Mesothelial cell of epicardium (in vitro differentiated cells): ENCODE measurements at regions not wholly inside any gene's neighbourhood (a gene's known extent, or its start where the extent isn't known, plus 50 kb on each side); places are given as distances from the start of the nearest gene placed in this dataset.
"Not testable (repeated sequence)": the region's sequence is repeated elsewhere in the genome, so short reads cannot be mapped to it uniquely, and the experiment has no call there.

ENCODE experiments used
- DNase-seq, 2 experiments: peaks; one replicate each; pipeline ENCODE4 v3.0.0; 2021; ENCODE audit warnings: low spot score in 2 of 2; ENCODE audit not compliant: unreplicated experiment in 2 of 2
- H3K27ac Mint-ChIP-seq: 2 replicates; pipeline ENCODE4 v1.8.0; 2021; ENCODE audit warnings: mixed read lengths
- H3K27me3 Mint-ChIP-seq: 2 replicates; pipeline ENCODE4 v1.8.0; 2021; ENCODE audit warnings: low read depth, mixed read lengths
- H3K36me3 Mint-ChIP-seq: 2 replicates; pipeline ENCODE4 v1.8.0; 2021; ENCODE audit warnings: mixed read lengths
- H3K4me1 Mint-ChIP-seq: 2 replicates; pipeline ENCODE4 v1.8.0; 2021; ENCODE audit warnings: mixed read lengths
- H3K4me3 Mint-ChIP-seq: 2 replicates; pipeline ENCODE4 v1.8.0; 2021; ENCODE audit warnings: mild to moderate bottlenecking, moderate library complexity, mixed read lengths
- H3K9me3 Mint-ChIP-seq: 2 replicates; pipeline ENCODE4 v1.8.0; 2021; ENCODE audit warnings: mixed read lengths
- TF ChIP-seq, protein P1 (sequence below): fragments of 200-600 bp; sonication (generic); IDR thresholded peaks from one replicate; pipeline ENCODE4 v1.5.0; 2021; ENCODE audit warnings: antibody characterized with exemption; ENCODE audit not compliant: unreplicated experiment

- Mint-ChIP-seq H3K27ac (no peak overlapping the region), H3K36me3 (no peaks in the 10 kb centered on the region), H3K27me3 (no peaks in the 10 kb centered on the region), H3K9me3 (peaks cover 4% of the 10 kb centered on the region), H3K4me3 (no peak overlapping the region), H3K4me1 (no peaks in the 10 kb centered on the region)
- DNase-seq = no peak
- TF ChIP-seq, protein P1, sequence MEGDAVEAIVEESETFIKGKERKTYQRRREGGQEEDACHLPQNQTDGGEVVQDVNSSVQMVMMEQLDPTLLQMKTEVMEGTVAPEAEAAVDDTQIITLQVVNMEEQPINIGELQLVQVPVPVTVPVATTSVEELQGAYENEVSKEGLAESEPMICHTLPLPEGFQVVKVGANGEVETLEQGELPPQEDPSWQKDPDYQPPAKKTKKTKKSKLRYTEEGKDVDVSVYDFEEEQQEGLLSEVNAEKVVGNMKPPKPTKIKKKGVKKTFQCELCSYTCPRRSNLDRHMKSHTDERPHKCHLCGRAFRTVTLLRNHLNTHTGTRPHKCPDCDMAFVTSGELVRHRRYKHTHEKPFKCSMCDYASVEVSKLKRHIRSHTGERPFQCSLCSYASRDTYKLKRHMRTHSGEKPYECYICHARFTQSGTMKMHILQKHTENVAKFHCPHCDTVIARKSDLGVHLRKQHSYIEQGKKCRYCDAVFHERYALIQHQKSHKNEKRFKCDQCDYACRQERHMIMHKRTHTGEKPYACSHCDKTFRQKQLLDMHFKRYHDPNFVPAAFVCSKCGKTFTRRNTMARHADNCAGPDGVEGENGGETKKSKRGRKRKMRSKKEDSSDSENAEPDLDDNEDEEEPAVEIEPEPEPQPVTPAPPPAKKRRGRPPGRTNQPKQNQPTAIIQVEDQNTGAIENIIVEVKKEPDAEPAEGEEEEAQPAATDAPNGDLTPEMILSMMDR = no peak
Observed at GRCh38 chr1:199018471-199019135, 379.8 kb downstream of the PTPRC start.

DNA sequence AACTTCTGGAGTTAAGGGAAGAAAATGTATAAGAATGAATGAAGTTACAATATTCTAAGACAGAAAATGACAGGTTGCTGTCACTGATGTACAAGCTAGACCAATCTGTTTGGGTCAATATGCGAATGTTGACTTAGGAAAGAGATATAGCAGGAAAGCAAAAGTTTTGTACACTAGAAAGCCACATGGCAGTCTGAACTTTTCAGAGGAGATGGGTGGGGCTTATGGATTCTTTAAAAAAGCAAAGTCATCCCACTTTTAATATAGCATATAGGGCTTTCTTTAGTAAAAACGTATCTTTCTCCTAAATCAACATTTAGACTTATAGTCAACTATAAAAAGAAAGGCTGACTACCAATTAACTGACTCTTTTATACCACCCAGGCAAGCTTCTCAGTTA, 381.2 kb downstream of the PTPRC start:
- peaks cover 4% of the 10 kb centered on the region for H3K9me3 Mint-ChIP-seq
- no peaks in the 10 kb centered on the region for H3K27me3 Mint-ChIP-seq
- H3K27ac Mint-ChIP-seq = no peak overlapping the region
- H3K4me3 Mint-ChIP-seq = no peak overlapping the region
- DNase-seq = no peak
- H3K36me3 Mint-ChIP-seq = no peaks in the 10 kb centered on the region
- no peaks in the 10 kb centered on the region for H3K4me1 Mint-ChIP-seq
- TF ChIP-seq, protein P1 = no peak

DNA sequence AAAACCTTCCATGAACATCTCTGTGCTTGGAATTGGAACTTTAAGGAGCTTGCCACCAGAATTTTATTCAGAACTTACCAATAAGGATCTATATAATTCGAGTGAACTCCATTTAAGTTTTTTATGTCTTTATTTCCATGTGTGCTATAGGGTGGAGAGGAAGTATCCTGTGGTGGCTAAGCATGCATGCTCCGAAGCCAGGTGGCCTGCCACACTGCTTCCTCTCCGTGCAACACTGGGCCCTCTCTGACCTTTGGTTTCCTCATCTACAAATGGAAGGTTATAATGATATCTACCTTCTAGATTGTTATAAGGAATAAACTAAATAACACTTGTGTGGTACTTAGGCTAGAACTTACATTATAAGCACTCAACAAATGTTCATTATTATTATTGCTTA, 382.1 kb downstream of the PTPRC start:
- Mint-ChIP-seq H3K27me3 (no peaks in the 10 kb centered on the region), H3K36me3 (no peaks in the 10 kb centered on the region), H3K9me3 (peaks cover 4% of the 10 kb centered on the region), H3K4me1 (no peaks in the 10 kb centered on the region), H3K4me3 (no peak overlapping the region), H3K27ac (no peak overlapping the region)
- TF ChIP-seq, protein P1 = no peak
- DNase-seq = no peak

GRCh38 chr1:199029401-199029800, 390.6 kb downstream of the PTPRC start:
- peaks cover 14% of the 10 kb centered on the region for H3K9me3 Mint-ChIP-seq
- no peak overlapping the region for H3K4me3 Mint-ChIP-seq
- H3K4me1 Mint-ChIP-seq = peaks cover 9% of the 10 kb centered on the region
- H3K27ac Mint-ChIP-seq = no peak overlapping the region
- DNase-seq = no peak
- H3K36me3 Mint-ChIP-seq = peaks cover 3% of the 10 kb centered on the region
- TF ChIP-seq, protein P1 = no peak
- H3K27me3 Mint-ChIP-seq = no peaks in the 10 kb centered on the region

- Mint-ChIP-seq H3K27me3 (no peaks in the 10 kb centered on the region), H3K36me3 (peaks cover 3% of the 10 kb centered on the region), H3K27ac (no peak overlapping the region)
Observed at GRCh38 chr1:199029855-199030254, 391.0 kb downstream of the PTPRC start.

GRCh38 chr1:199030541-199030940, 391.7 kb downstream of the PTPRC start:
- not testable (repeated sequence) for H3K27me3 Mint-ChIP-seq, H3K4me1 Mint-ChIP-seq, DNase-seq, H3K27ac Mint-ChIP-seq, H3K4me3 Mint-ChIP-seq, H3K36me3 Mint-ChIP-seq
- peaks cover 14% of the 10 kb centered on the region for H3K9me3 Mint-ChIP-seq

More at GRCh38 chr1:199029855-199030254, 391.0 kb downstream of the PTPRC start:
- Mint-ChIP-seq H3K9me3 (peaks cover 14% of the 10 kb centered on the region), H3K4me1 (peaks cover 9% of the 10 kb centered on the region), H3K4me3 (no peak overlapping the region)
- DNase-seq = no peak
- TF ChIP-seq, protein P1 = no peak

DNA sequence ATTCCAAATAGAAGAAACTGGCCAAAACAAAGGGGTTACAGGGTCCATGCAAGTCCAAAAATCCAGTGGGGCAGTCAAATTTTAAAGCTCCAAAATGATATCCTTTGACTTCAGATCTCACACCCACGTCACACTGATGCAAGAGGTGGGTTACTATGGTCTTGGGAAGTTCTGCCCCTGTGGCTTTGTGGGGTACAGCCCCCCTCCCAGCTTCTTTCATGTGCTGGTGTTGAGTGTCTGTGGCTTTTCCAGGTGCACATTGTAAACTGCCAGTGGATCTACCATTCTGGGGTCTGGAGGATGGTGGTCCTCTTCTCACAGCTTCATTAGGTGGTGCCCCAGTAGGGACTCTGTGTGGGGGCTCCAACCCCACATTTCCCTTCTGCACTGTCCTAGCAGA, 392.3 kb downstream of the PTPRC start:
- peaks cover 14% of the 10 kb centered on the region for H3K9me3 Mint-ChIP-seq
- DNase-seq, H3K4me1 Mint-ChIP-seq, H3K27ac Mint-ChIP-seq, H3K27me3 Mint-ChIP-seq, H3K4me3 Mint-ChIP-seq, H3K36me3 Mint-ChIP-seq: not testable (repeated sequence)

DNA sequence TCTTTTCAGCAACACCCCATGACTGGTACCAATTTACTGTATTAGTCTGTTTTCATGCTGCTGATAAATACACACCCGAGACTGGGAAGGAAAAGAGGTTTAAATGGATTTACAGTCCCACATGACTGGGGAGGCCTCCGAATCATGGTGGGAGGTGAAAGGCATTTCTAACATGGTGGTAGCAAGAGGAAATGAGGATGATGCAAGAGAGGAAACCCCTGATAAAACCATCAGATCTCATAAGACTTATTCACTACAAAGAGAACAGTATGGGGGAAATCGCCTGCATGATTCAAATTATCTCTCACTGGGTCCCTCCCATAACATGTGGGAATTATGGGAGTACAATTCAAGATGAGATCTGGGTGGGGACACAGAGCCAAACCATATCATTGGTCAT, 393.6 kb downstream of the PTPRC start:
- H3K27me3 Mint-ChIP-seq, H3K4me3 Mint-ChIP-seq, DNase-seq, H3K36me3 Mint-ChIP-seq, H3K27ac Mint-ChIP-seq, H3K4me1 Mint-ChIP-seq: not testable (repeated sequence)
- H3K9me3 Mint-ChIP-seq = peaks cover 14% of the 10 kb centered on the region
